ENCODE measurements at regions not wholly inside any gene's neighbourhood (a gene's known extent, or its start where the extent isn't known, plus 50 kb on each side); places are given as distances from the start of the nearest gene placed in this dataset.
"Not testable (repeated sequence)": the region's sequence is repeated elsewhere in the genome, so short reads cannot be mapped to it uniquely, and the experiment has no call there.

DNA sequence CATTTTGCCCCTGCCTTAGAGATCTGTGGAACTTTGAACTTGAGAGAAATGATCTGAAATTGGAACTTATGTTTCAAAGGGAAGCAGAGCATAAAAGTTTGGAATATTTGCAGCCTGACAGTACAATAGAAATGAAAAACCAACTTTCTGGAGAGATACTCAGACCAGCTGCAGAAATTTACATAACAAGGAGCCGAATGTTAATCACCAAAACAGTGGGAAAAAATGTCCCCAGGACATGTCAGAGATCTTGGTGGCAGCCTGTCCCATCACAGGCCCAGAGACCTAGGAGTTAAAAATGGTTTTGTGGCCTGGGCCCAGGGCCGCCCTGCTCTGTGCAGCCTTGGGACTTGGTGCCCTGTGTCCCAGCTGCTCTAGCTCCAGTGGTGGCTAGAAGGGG lies 94.8 kb downstream of the CDRT15L2 start:
- H3K9me3 ChIP-seq (ENCODE audit: low read depth); H4K20me1 ChIP-seq (ENCODE audit: insufficient read depth); H3K36me3 ChIP-seq (ENCODE audit: low read depth); H3K9me2 ChIP-seq (ENCODE audit: insufficient read depth); H3K4me3 ChIP-seq; H3K4me2 ChIP-seq (ENCODE audit: unreplicated experiment); H3K79me2 ChIP-seq (ENCODE audit: insufficient read depth); H2AFZ ChIP-seq; H3K4me1 ChIP-seq (ENCODE audit: insufficient read depth); DNase-seq; H3F3A ChIP-seq (ENCODE audit: insufficient read depth); H3K9ac ChIP-seq; H3K27ac ChIP-seq; in situ Hi-C loops (cut with MboI); H3K27me3 ChIP-seq (replicated peaks; ENCODE audit: insufficient read depth): not testable (repeated sequence)
- 14 to 34% methylated on average over 2 of the region's 2 CpGs for WGBS, 2 experiments (ENCODE audit: low coverage in 1 of 2, low lambda C conversion rate in 2 of 2, missing lambda C conversion rate in 2 of 2)

DNA sequence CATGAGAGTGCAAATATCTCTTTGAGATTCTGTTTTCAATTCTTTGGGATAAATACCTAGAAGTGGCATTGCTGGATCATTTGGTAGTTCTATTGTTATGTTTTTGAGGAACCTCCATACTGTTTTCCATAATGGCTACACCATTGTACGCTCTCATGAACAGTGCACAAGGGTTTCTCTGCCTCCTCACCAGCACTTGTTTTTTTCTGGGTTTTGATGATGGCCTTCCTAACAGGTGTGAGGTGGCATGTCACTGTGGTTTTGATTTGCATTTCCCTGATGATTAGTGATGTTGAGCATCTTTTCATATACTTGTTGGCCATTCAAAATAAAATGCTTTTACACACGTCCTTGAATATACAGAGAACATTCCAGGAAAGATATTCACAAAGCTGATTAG lies 96.2 kb downstream of the CDRT15L2 start:
- H3K4me3 ChIP-seq; H3K9me3 ChIP-seq (ENCODE audit: low read depth); in situ Hi-C loops (cut with MboI); H3K4me2 ChIP-seq (ENCODE audit: unreplicated experiment); H3K9ac ChIP-seq; H3K27ac ChIP-seq; H3K4me1 ChIP-seq (ENCODE audit: insufficient read depth); H3K9me2 ChIP-seq (ENCODE audit: insufficient read depth); H3K27me3 ChIP-seq (replicated peaks; ENCODE audit: insufficient read depth); H3F3A ChIP-seq (ENCODE audit: insufficient read depth); H3K36me3 ChIP-seq (ENCODE audit: low read depth); H3K79me2 ChIP-seq (ENCODE audit: insufficient read depth); H2AFZ ChIP-seq; H4K20me1 ChIP-seq (ENCODE audit: insufficient read depth); DNase-seq: not testable (repeated sequence)
- WGBS, 2 experiments (ENCODE audit: low coverage in 1 of 2, low lambda C conversion rate in 2 of 2, missing lambda C conversion rate in 2 of 2) = 20 to 23% methylated on average over 2 of the region's 2 CpGs

DNA sequence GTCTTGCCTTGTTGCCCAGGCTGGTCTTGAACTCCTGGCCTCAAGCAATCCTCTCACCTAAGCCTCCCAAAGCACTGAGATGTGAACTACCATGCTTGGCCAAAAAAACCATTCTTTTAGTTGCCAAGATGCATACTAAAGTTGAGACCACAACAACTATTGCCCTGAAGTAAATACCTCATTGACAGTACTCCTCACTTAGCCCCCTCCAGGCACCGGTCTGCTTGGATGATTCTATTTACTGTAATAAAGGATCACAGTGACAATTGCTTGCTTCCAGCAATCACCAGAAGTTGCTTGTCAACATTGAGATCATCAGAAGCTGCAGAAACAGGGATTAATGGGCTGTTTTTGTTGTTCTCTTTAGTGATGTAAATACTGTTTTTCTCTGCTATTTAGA lies 97.1 kb downstream of the CDRT15L2 start:
- H3K4me2 ChIP-seq (ENCODE audit: unreplicated experiment); H3K9ac ChIP-seq; H3K9me3 ChIP-seq (ENCODE audit: low read depth); H3K4me1 ChIP-seq (ENCODE audit: insufficient read depth); H3F3A ChIP-seq (ENCODE audit: insufficient read depth); H2AFZ ChIP-seq; H3K36me3 ChIP-seq (ENCODE audit: low read depth); H3K27ac ChIP-seq; H3K9me2 ChIP-seq (ENCODE audit: insufficient read depth); H3K4me3 ChIP-seq; DNase-seq; H4K20me1 ChIP-seq (ENCODE audit: insufficient read depth); H3K27me3 ChIP-seq (replicated peaks; ENCODE audit: insufficient read depth); H3K79me2 ChIP-seq (ENCODE audit: insufficient read depth); in situ Hi-C loops (cut with MboI): not testable (repeated sequence)
- WGBS, 2 experiments (ENCODE audit: low coverage in 1 of 2, low lambda C conversion rate in 2 of 2, missing lambda C conversion rate in 2 of 2) = 0 to 22% methylated on average over 1 of the region's 1 CpG

DNA sequence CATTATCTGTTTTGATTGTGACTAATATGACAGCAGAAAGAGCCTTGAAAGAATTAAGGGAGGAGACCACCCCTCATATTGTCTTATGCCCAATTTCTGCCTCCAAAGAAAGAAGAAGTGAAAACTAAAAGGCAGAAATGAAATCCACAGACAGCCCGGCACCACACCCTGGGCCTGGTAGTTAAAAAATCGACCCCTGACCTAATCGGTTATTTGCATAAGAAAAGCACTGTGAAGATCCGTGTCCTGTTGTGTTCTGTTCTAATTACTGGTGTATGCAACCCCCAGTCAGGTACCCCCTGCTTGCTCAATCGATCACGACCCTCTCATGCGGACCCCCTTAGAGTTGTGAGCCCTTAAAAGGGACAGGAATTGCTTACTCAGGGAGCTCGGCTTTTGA lies 97.9 kb downstream of the CDRT15L2 start:
- WGBS, 2 experiments (ENCODE audit: low coverage in 1 of 2, low lambda C conversion rate in 2 of 2, missing lambda C conversion rate in 2 of 2) = 50 to 58% methylated on average over 8 of the region's 8 CpGs
- H4K20me1 ChIP-seq (ENCODE audit: insufficient read depth); H3K36me3 ChIP-seq (ENCODE audit: low read depth); DNase-seq; H3K27ac ChIP-seq; H3K4me3 ChIP-seq; H3K9me3 ChIP-seq (ENCODE audit: low read depth); H3K4me2 ChIP-seq (ENCODE audit: unreplicated experiment); H3K4me1 ChIP-seq (ENCODE audit: insufficient read depth); H3K9ac ChIP-seq; H3K9me2 ChIP-seq (ENCODE audit: insufficient read depth); H3F3A ChIP-seq (ENCODE audit: insufficient read depth); H3K79me2 ChIP-seq (ENCODE audit: insufficient read depth); in situ Hi-C loops (cut with MboI); H2AFZ ChIP-seq; H3K27me3 ChIP-seq (replicated peaks; ENCODE audit: insufficient read depth): not testable (repeated sequence)

DNA sequence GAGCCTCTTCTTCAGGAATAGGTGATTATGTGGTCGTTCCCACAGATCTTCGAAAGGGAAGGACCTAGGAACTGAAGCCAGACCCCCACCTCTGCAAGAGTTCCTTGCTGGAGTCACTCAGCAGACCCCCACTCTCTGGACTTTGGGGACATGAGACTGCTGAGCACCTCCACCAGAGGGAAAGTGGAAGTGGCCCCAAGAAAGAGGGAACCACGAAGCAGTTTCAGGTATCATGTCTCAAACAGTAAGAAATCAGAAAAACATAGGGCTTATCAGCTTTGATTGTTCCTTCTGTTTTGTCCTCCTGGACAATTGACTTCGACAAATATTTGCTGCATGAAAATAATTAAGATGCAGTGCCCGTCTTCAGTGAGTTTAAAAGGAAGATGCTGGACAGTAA lies 98.9 kb downstream of the CDRT15L2 start:
- H3K79me2 ChIP-seq (ENCODE audit: insufficient read depth); H3K36me3 ChIP-seq (ENCODE audit: low read depth); H3K9ac ChIP-seq; H3K27ac ChIP-seq; in situ Hi-C loops (cut with MboI); H3K4me1 ChIP-seq (ENCODE audit: insufficient read depth); H3K9me3 ChIP-seq (ENCODE audit: low read depth); H3K4me2 ChIP-seq (ENCODE audit: unreplicated experiment); H3K27me3 ChIP-seq (replicated peaks; ENCODE audit: insufficient read depth); DNase-seq; H2AFZ ChIP-seq; H3K9me2 ChIP-seq (ENCODE audit: insufficient read depth); H4K20me1 ChIP-seq (ENCODE audit: insufficient read depth); H3F3A ChIP-seq (ENCODE audit: insufficient read depth); H3K4me3 ChIP-seq: not testable (repeated sequence)
- WGBS, 2 experiments (ENCODE audit: low coverage in 1 of 2, low lambda C conversion rate in 2 of 2, missing lambda C conversion rate in 2 of 2) = 44 to 45% methylated on average over 5 of the region's 5 CpGs

DNA sequence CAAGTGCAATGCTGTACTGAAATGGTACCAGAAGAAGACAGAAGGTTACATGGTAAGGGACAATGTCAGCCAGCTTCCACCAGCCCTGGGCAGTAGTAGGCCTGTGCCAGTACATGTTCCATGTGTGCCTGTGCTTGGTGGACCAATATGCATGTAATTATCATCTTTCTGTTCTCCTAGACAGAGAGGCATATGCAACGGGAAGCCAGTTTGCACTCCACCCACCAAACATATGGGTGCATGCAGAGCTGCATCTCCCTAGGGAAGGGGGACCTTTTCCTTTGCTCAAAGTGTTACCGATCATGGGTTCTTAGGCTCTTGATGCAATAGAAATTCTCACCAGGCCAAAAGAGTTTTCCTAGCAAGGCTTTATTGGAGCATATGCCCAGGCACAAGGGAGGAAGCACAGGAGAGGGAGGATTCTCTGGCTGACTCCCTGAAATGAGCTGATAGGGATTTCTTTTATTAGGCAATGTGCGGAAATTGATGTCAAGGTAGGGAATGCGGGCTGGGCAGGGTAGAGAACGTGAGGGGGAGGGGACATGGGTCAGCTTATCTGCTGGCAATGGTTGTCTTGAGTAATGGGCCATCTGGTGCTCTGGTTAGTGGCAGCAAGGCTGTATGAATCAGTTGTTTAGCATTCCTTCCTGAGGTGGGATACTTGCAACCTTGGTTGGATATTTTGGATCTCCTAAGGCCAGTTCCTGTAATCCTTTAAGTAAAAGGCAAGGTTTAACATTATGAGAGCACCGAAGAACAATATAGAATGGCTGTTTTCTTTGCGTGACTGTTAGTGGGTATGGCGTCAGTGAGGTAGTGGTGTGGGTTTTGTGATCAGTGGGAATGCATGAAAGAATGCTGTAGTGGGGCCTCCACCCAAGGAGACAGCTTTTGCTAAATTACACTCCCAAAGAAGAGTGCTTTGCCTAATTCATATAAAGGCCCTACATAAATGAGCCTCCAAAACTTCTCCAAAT lies 102.5 kb downstream of the CDRT15L2 start:
- H2AFZ ChIP-seq; H3K79me2 ChIP-seq (ENCODE audit: insufficient read depth); in situ Hi-C loops (cut with MboI); H3K4me1 ChIP-seq (ENCODE audit: insufficient read depth); H3K9me2 ChIP-seq (ENCODE audit: insufficient read depth); H3K27me3 ChIP-seq (replicated peaks; ENCODE audit: insufficient read depth); H3K9me3 ChIP-seq (ENCODE audit: low read depth); H4K20me1 ChIP-seq (ENCODE audit: insufficient read depth); H3K27ac ChIP-seq; H3K4me3 ChIP-seq; H3K4me2 ChIP-seq (ENCODE audit: unreplicated experiment); H3K9ac ChIP-seq; H3F3A ChIP-seq (ENCODE audit: insufficient read depth); DNase-seq; H3K36me3 ChIP-seq (ENCODE audit: low read depth): not testable (repeated sequence)
- 45 to 51% methylated on average over 8 of the region's 8 CpGs for WGBS, 2 experiments (ENCODE audit: low coverage in 1 of 2, low lambda C conversion rate in 2 of 2, missing lambda C conversion rate in 2 of 2)

DNA sequence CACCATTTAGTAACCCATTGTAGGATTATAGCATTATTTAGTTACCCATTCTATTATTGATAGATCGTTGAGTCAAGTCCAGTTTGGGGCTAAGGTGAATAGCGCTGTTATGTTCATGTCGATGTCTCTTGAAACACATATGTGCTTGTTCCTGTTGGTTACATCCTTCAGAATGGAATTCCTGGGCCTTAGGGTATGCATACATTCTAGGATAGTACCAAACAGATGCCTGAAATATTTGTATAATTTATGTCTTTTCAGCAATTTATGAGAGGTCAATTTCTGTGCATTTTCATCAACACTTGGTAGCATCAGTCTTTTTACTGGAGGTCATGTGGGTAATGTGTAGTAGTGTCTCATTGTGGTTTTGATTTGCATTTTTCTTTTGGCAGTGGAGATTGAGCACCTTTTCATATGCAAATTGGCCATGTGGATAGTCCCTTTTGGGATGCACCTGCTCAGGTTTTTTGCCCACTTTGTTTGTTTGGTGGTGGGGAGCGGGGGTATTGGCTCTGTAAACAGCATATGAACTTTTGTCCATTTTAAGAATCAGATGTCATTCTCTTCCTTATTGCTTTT lies 104.2 kb downstream of the CDRT15L2 start:
- H3K9ac ChIP-seq; H3K9me2 ChIP-seq (ENCODE audit: insufficient read depth); H3K27ac ChIP-seq; H3K4me2 ChIP-seq (ENCODE audit: unreplicated experiment); H4K20me1 ChIP-seq (ENCODE audit: insufficient read depth); H3K9me3 ChIP-seq (ENCODE audit: low read depth); H2AFZ ChIP-seq; H3K4me3 ChIP-seq; H3K4me1 ChIP-seq (ENCODE audit: insufficient read depth); in situ Hi-C loops (cut with MboI); DNase-seq; H3F3A ChIP-seq (ENCODE audit: insufficient read depth); H3K27me3 ChIP-seq (replicated peaks; ENCODE audit: insufficient read depth); H3K36me3 ChIP-seq (ENCODE audit: low read depth); H3K79me2 ChIP-seq (ENCODE audit: insufficient read depth): not testable (repeated sequence)
- 75% methylated on average over 3 of the region's 4 CpGs for WGBS, 2 experiments (ENCODE audit: low coverage in 1 of 2, low lambda C conversion rate in 2 of 2, missing lambda C conversion rate in 2 of 2)

Measured in GM23248 (cell line).